ENCODE measurements at regions not wholly inside any gene's neighbourhood (a gene's known extent, or its start where the extent isn't known, plus 50 kb on each side); places are given as distances from the start of the nearest gene placed in this dataset.

GRCh38 chr17:54324813-54325212 lies 502.1 kb downstream of the KIF2B start:
- TF ChIP-seq CTCF (IDR thresholded peaks at IDR 0.05 in 2 of 3, conservative IDR thresholded peaks at IDR 0.05 in 1 of 3; ENCODE audit: borderline replicate concordance in 1 of 3, insufficient read depth in 1 of 3, low read depth in 2 of 3, low read length in 2 of 3): no peak
- no peak for TF ChIP-seq MAX (IDR thresholded peaks at IDR 0.05)
- TF ChIP-seq ZNF274 (IDR thresholded peaks at IDR 0.05; ENCODE audit: low read depth, low read length): no peak
